Uterus (tissue), 3 donors: ENCODE measurements at regions not wholly inside any gene's neighbourhood (a gene's known extent, or its start where the extent isn't known, plus 50 kb on each side); places are given as distances from the start of the nearest gene placed in this dataset.

Source experiments
- DNase-seq, 2 donors: peaks; one replicate each; pipeline ENCODE4 v3.0.0-alpha.2; 2019 to 2020
- H3K27ac ChIP-seq, 2 donors: fragments of 200-600 bp; sonication (generic); 1 replicate in 1 of 2; 2 replicates in 1 of 2; pipeline ENCODE4 v1.5.1; 2016 to 2018
- H3K27me3 ChIP-seq, 2 donors: fragments of 200-600 bp; sonication (generic); one replicate each; pipeline ENCODE4 v1.5.1; 2018 to 2019; ENCODE audit warnings: control low read depth in 1 of 2
- H3K36me3 ChIP-seq, 2 donors: fragments of 200-600 bp; sonication (generic); one replicate each; pipeline ENCODE4 v1.5.1; 2019; ENCODE audit warnings: control low read depth in 1 of 2
- H3K4me1 ChIP-seq, 2 donors: fragments of 200-600 bp; sonication (generic); one replicate each; pipeline ENCODE4 v1.5.1; 2018 to 2019; ENCODE audit warnings: control low read depth in 1 of 2
- H3K4me3 ChIP-seq, 2 donors: fragments of 200-600 bp; sonication (generic); 1 replicate in 1 of 2; 2 replicates in 1 of 2; pipeline ENCODE4 v1.5.1; 2018 to 2019; ENCODE audit warnings: mild to moderate bottlenecking in 1 of 2
- H3K9me3 ChIP-seq, 2 donors: fragments of 200-600 bp; sonication (generic); one replicate each; pipeline ENCODE4 v1.5.1; 2019; ENCODE audit warnings: control low read depth in 1 of 2
- CTCF ChIP-seq, 4 experiments: fragments of 200-600 bp in 2 of 4; fragments of 450-650 bp in 2 of 4; sonication (generic) in 2 of 4; IDR thresholded peaks; one replicate each; pipeline ENCODE4 v1.5.1; 2016 to 2019; ENCODE audit warnings: antibody characterized with exemption in 4 of 4, mild to moderate bottlenecking in 2 of 4, moderate library complexity in 1 of 4
- POLR2A ChIP-seq, 2 donors: fragments of 450-650 bp; IDR thresholded peaks; one replicate each; pipeline ENCODE4 v1.6.1; 2016; ENCODE audit warnings: antibody characterized with exemption in 2 of 2, mild to moderate bottlenecking in 1 of 2, moderate library complexity in 1 of 2
- intact Hi-C: fragments of 100-400 bp; cut with DNase I; formaldehyde crosslinking; loops from one replicate; pipeline ENCODE4 v1.15.1; 2023; ENCODE audit warnings: low total_unique reads
- donor health status: DM: yes; HTN: yes; CAD: no.

GRCh38 chr18:2302628-2303516 is 268.4 kb downstream of the METTL4 start:
- intact Hi-C loops, result no loop called here
- Histone ChIP-seq H3K27ac (no peak overlapping the region), H3K27me3 (no peaks in the 10 kb centered on the region), H3K9me3 (no peaks in the 10 kb centered on the region), H3K4me3 (no peak overlapping the region), H3K36me3 (no peaks in the 10 kb centered on the region), H3K4me1 (no peaks in the 10 kb centered on the region)
- no peak for TF ChIP-seq POLR2A (IDR thresholded peaks at IDR 0.05)
- TF ChIP-seq CTCF (IDR thresholded peaks at IDR 0.05), result no peak
- DNase-seq, result no peak

- no peak for DNase-seq
- intact Hi-C loops, result no loop called here
- Histone ChIP-seq H3K27ac (no peak overlapping the region), H3K27me3 (no peaks in the 10 kb centered on the region), H3K9me3 (no peaks in the 10 kb centered on the region), H3K4me3 (no peak overlapping the region), H3K4me1 (no peaks in the 10 kb centered on the region), H3K36me3 (no peaks in the 10 kb centered on the region)
- TF ChIP-seq CTCF (IDR thresholded peaks at IDR 0.05), result no peak
- TF ChIP-seq POLR2A (IDR thresholded peaks at IDR 0.05), result no peak
Measured at GRCh38 chr18:2303517-2304238, 267.6 kb downstream of the METTL4 start.

- no peaks in the 10 kb centered on the region for H3K4me1 ChIP-seq
- no peaks in the 10 kb centered on the region for H3K27me3 ChIP-seq
- no peaks in the 10 kb centered on the region for H3K9me3 ChIP-seq
- H3K27ac ChIP-seq, result no peak overlapping the region
- H3K36me3 ChIP-seq, result no peaks in the 10 kb centered on the region
- no peak for DNase-seq
- TF ChIP-seq CTCF (IDR thresholded peaks at IDR 0.05), result no peak
- TF ChIP-seq POLR2A (IDR thresholded peaks at IDR 0.05), result no peak
- intact Hi-C loops, result no loop called here
- no peak overlapping the region for H3K4me3 ChIP-seq
Measured at GRCh38 chr18:2304378-2305175, 266.7 kb downstream of the METTL4 start.

GRCh38 chr18:2306606-2307005 is 264.7 kb downstream of the METTL4 start:
- H3K9me3 ChIP-seq, result no peaks in the 10 kb centered on the region
- no peak for TF ChIP-seq POLR2A (IDR thresholded peaks at IDR 0.05)
- TF ChIP-seq CTCF (IDR thresholded peaks at IDR 0.05), result no peak
- DNase-seq, result no peak
- no peaks in the 10 kb centered on the region for H3K27me3 ChIP-seq
- H3K4me1 ChIP-seq, result no peaks in the 10 kb centered on the region
- no peak overlapping the region for H3K4me3 ChIP-seq
- H3K27ac ChIP-seq, result no peak overlapping the region
- intact Hi-C loops, result no loop called here
- H3K36me3 ChIP-seq, result no peaks in the 10 kb centered on the region
